GM23338 (cell line): ENCODE measurements at regions not wholly inside any gene's neighbourhood (a gene's known extent, or its start where the extent isn't known, plus 50 kb on each side); places are given as distances from the start of the nearest gene placed in this dataset.

Experiments used
- ATAC-seq: fragments of 200-7000 bp; cut with Tn5 transposase; 3 replicates; pipeline ENCODE4 v1.9.1; 2020
- DNase-seq: peaks from one replicate; pipeline ENCODE4 v3.0.0-alpha.2; 2015; ENCODE audit warnings: low spot score
- H2AFZ ChIP-seq: fragments of 200-600 bp; sonication (generic); 2 replicates; pipeline ENCODE4 v1.8.0; 2016; ENCODE audit warnings: antibody characterized with exemption, mild to moderate bottlenecking, moderate library complexity
- H3F3A ChIP-seq: fragments of 200-600 bp; sonication (generic); replicated peaks from 2 replicates; pipeline ENCODE4 v1.8.0; 2017; ENCODE audit warnings: antibody characterized with exemption, mixed run types, low read depth
- H3K27ac ChIP-seq: fragments of 200-600 bp; sonication (generic); 2 replicates; pipeline ENCODE4 v1.6.1; 2016; ENCODE audit warnings: low read depth
- H3K27me3 ChIP-seq: fragments of 200-600 bp; sonication (generic); 2 replicates; pipeline ENCODE4 v1.8.0; 2016; ENCODE audit warnings: mild to moderate bottlenecking, mixed run types, moderate library complexity; ENCODE audit not compliant: insufficient read depth
- H3K36me3 ChIP-seq: fragments of 200-600 bp; sonication (generic); 2 replicates; pipeline ENCODE4 v1.8.0; 2016; ENCODE audit warnings: mild to moderate bottlenecking; ENCODE audit not compliant: insufficient read depth
- H3K4me1 ChIP-seq: fragments of 200-600 bp; sonication (generic); 2 replicates; pipeline ENCODE4 v1.8.0; 2016; ENCODE audit warnings: mild to moderate bottlenecking, moderate library complexity; ENCODE audit not compliant: insufficient read depth
- H3K4me2 ChIP-seq: fragments of 200-600 bp; sonication (generic); 2 replicates; pipeline ENCODE4 v1.7.1; 2017; ENCODE audit warnings: mixed run types
- H3K4me3 ChIP-seq: fragments of 200-600 bp; sonication (generic); 2 replicates; pipeline ENCODE4 v1.6.1; 2016; ENCODE audit warnings: mixed run types
- H3K79me2 ChIP-seq: fragments of 200-600 bp; sonication (generic); replicated peaks from 2 replicates; pipeline ENCODE4 v1.8.0; 2017; ENCODE audit warnings: mild to moderate bottlenecking; ENCODE audit not compliant: insufficient read depth
- H3K9me2 ChIP-seq: fragments of 200-600 bp; sonication (generic); 2 replicates; pipeline ENCODE4 v1.8.0; 2017; ENCODE audit not compliant: insufficient read depth
- H4K20me1 ChIP-seq: fragments of 200-600 bp; sonication (generic); replicated peaks from 2 replicates; pipeline ENCODE4 v1.8.0; 2017; ENCODE audit warnings: mild to moderate bottlenecking; ENCODE audit not compliant: insufficient read depth
- H3K27ac Mint-ChIP-seq: 2 replicates; pipeline ENCODE4 v1.8.0; 2020; ENCODE audit warnings: inconsistent platforms, mild to moderate bottlenecking, moderate library complexity, mixed read lengths
- H3K27me3 Mint-ChIP-seq: 3 replicates; pipeline ENCODE4 v1.8.0; 2022; ENCODE audit warnings: low read depth, mild to moderate bottlenecking, moderate library complexity, mixed read lengths, inconsistent platforms; ENCODE audit not compliant: insufficient read depth, poor library complexity
- H3K36me3 Mint-ChIP-seq: 3 replicates; pipeline ENCODE4 v1.8.0; 2021; ENCODE audit warnings: low read depth, mild to moderate bottlenecking, inconsistent platforms, moderate library complexity, mixed read lengths
- H3K4me1 Mint-ChIP-seq: 3 replicates; pipeline ENCODE4 v1.8.0; 2020; ENCODE audit warnings: mild to moderate bottlenecking, inconsistent platforms, mixed read lengths
- H3K4me3 Mint-ChIP-seq: 3 replicates; pipeline ENCODE4 v1.8.0; 2021; ENCODE audit warnings: moderate library complexity, mild to moderate bottlenecking, inconsistent platforms, mixed read lengths
- H3K9me3 Mint-ChIP-seq: 3 replicates; pipeline ENCODE4 v1.8.0; 2020; ENCODE audit warnings: moderate library complexity, mild to moderate bottlenecking, inconsistent platforms, mixed read lengths
- CREB1 ChIP-seq: fragments of 250-450 bp; sonication (Bioruptor Pico); IDR thresholded peaks from 2 replicates; pipeline ENCODE4 v1.5.0; 2020; ENCODE audit warnings: low read depth, mild to moderate bottlenecking, moderate library complexity
- CTCF ChIP-seq, 2 experiments: fragments of 200-600 bp in 1 of 2; sonication (generic) in 1 of 2; conservative IDR thresholded peaks; 2 replicates each; pipeline versions ENCODE4 v1.5.1 to v1.6.1; 2016 to 2017; ENCODE audit warnings: antibody characterized with exemption in 2 of 2, low read depth in 2 of 2, mild to moderate bottlenecking in 2 of 2, moderate library complexity in 1 of 2
- ETS1 ChIP-seq: IDR thresholded peaks from 2 replicates; pipeline ENCODE4 v1.6.1; 2016; ENCODE audit warnings: antibody characterized with exemption
- EZH2 ChIP-seq: fragments of 200-600 bp; sonication (generic); IDR thresholded peaks from one replicate; pipeline ENCODE4 v1.8.0; 2017; ENCODE audit warnings: antibody characterized with exemption, mild to moderate bottlenecking, low read depth; ENCODE audit not compliant: unreplicated experiment
- EZH2phosphoT487 ChIP-seq: fragments of 200-600 bp; sonication (generic); IDR thresholded peaks from one replicate; pipeline ENCODE4 v1.8.1; 2018; ENCODE audit warnings: antibody characterized with exemption; ENCODE audit not compliant: unreplicated experiment
- JUNB ChIP-seq: IDR thresholded peaks from one replicate; pipeline ENCODE4 v1.6.1; 2016; ENCODE audit warnings: antibody characterized with exemption; ENCODE audit not compliant: unreplicated experiment
- NANOG ChIP-seq: IDR thresholded peaks from 2 replicates; pipeline ENCODE4 v1.6.1; 2016; ENCODE audit warnings: antibody characterized with exemption, borderline replicate concordance
- POLR2AphosphoS5 ChIP-seq: IDR thresholded peaks from 2 replicates; pipeline ENCODE4 v1.6.1; 2016; ENCODE audit warnings: antibody characterized with exemption, low read depth
- STAT1 ChIP-seq: IDR thresholded peaks from one replicate; pipeline ENCODE4 v1.6.1; 2016; ENCODE audit warnings: antibody characterized with exemption; ENCODE audit not compliant: unreplicated experiment
- ZNF114 ChIP-seq: fragments of 250-450 bp; sonication (Bioruptor Pico); IDR thresholded peaks from 2 replicates; pipeline ENCODE4 v1.5.0; 2020; ENCODE audit warnings: mild to moderate bottlenecking, moderate library complexity
- ZNF331 ChIP-seq: fragments of 250-450 bp; sonication (Bioruptor Pico); IDR thresholded peaks from 2 replicates; pipeline ENCODE4 v1.5.0; 2020; ENCODE audit warnings: low read depth, mild to moderate bottlenecking, moderate library complexity
- TF ChIP-seq, protein P1 (sequence below): IDR thresholded peaks from one replicate; pipeline ENCODE4 v1.6.1; 2018; ENCODE audit warnings: antibody characterized with exemption; ENCODE audit not compliant: unreplicated experiment
- TF ChIP-seq, protein P2 (sequence below): fragments of 250-450 bp; sonication (Bioruptor Pico); IDR thresholded peaks from 2 replicates; pipeline ENCODE4 v1.5.0; 2020; ENCODE audit warnings: mild to moderate bottlenecking, moderate library complexity

DNA sequence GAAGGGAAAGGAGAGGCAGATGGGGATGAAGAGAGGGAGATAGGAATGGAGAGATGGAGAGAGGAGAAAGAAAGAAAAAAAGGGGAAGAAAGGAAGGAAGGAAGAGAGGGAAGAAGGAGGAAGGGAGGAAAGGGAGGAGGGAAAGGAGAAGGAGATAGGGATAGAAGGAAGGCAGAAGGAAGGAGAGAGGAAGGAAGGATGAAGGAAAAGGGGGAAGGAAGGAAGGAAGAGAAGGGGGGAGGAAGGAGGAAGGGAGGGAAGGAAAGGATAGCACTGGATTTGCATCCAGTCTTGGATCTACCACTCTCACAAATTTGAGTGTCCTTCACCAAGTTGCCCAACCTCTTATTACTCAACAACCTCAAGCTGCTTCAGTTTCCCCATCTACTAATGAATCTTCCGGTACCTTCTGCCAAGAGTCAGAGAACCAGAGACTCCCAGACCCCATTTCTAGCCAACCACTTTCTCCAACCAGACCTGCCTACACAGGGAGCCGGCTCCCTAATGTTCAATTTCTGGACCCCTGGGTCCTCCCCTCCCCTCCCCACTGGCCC is 79.7 kb upstream of the FOXP4 start:
- Histone ChIP-seq H3K4me3 (no peak overlapping the region), H3F3A (0 out of 2 replicates have a peak, but pooled peaks cover 7% of the 10 kb centered on the region), H3K27me3 (peaks cover 88% of the 10 kb centered on the region), H3K4me1 (peaks cover 46% of the 10 kb centered on the region), H3K4me2 (no peak overlapping the region), H4K20me1 (no peaks in the 10 kb centered on the region), H2AFZ (no peak overlapping the region), H3K9me2 (no peaks in the 10 kb centered on the region), H3K36me3 (no peaks in the 10 kb centered on the region), H3K27ac (no peak overlapping the region), H3K79me2 (no peaks in the 10 kb centered on the region)
- ATAC-seq, result no peak
- Mint-ChIP-seq H3K4me3 (no peak overlapping the region), H3K27ac (no peak overlapping the region), H3K36me3 (no peaks in the 10 kb centered on the region), H3K27me3 (peaks cover 68% of the 10 kb centered on the region), H3K4me1 (peaks cover 48% of the 10 kb centered on the region), H3K9me3 (no peaks in the 10 kb centered on the region; the same call in 2 of the 3 replicates)
- no peak for TF ChIP-seq POLR2AphosphoS5
- TF ChIP-seq ZNF114 (CRISPR knock-in tag), result no peak
- no peak for TF ChIP-seq STAT1
- TF ChIP-seq CREB1, result no peak
- no peak for TF ChIP-seq JUNB
- TF ChIP-seq ETS1, result no peak
- TF ChIP-seq, protein P1, sequence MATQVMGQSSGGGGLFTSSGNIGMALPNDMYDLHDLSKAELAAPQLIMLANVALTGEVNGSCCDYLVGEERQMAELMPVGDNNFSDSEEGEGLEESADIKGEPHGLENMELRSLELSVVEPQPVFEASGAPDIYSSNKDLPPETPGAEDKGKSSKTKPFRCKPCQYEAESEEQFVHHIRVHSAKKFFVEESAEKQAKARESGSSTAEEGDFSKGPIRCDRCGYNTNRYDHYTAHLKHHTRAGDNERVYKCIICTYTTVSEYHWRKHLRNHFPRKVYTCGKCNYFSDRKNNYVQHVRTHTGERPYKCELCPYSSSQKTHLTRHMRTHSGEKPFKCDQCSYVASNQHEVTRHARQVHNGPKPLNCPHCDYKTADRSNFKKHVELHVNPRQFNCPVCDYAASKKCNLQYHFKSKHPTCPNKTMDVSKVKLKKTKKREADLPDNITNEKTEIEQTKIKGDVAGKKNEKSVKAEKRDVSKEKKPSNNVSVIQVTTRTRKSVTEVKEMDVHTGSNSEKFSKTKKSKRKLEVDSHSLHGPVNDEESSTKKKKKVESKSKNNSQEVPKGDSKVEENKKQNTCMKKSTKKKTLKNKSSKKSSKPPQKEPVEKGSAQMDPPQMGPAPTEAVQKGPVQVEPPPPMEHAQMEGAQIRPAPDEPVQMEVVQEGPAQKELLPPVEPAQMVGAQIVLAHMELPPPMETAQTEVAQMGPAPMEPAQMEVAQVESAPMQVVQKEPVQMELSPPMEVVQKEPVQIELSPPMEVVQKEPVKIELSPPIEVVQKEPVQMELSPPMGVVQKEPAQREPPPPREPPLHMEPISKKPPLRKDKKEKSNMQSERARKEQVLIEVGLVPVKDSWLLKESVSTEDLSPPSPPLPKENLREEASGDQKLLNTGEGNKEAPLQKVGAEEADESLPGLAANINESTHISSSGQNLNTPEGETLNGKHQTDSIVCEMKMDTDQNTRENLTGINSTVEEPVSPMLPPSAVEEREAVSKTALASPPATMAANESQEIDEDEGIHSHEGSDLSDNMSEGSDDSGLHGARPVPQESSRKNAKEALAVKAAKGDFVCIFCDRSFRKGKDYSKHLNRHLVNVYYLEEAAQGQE, result no peak
- TF ChIP-seq NANOG, result no peak
- TF ChIP-seq CTCF (conservative IDR thresholded peaks at IDR 0.05; ENCODE audit: low read depth in 2 of 2), result no peak
- TF ChIP-seq EZH2phosphoT487, result no peak
- TF ChIP-seq EZH2, result no peak
- TF ChIP-seq, protein P2, sequence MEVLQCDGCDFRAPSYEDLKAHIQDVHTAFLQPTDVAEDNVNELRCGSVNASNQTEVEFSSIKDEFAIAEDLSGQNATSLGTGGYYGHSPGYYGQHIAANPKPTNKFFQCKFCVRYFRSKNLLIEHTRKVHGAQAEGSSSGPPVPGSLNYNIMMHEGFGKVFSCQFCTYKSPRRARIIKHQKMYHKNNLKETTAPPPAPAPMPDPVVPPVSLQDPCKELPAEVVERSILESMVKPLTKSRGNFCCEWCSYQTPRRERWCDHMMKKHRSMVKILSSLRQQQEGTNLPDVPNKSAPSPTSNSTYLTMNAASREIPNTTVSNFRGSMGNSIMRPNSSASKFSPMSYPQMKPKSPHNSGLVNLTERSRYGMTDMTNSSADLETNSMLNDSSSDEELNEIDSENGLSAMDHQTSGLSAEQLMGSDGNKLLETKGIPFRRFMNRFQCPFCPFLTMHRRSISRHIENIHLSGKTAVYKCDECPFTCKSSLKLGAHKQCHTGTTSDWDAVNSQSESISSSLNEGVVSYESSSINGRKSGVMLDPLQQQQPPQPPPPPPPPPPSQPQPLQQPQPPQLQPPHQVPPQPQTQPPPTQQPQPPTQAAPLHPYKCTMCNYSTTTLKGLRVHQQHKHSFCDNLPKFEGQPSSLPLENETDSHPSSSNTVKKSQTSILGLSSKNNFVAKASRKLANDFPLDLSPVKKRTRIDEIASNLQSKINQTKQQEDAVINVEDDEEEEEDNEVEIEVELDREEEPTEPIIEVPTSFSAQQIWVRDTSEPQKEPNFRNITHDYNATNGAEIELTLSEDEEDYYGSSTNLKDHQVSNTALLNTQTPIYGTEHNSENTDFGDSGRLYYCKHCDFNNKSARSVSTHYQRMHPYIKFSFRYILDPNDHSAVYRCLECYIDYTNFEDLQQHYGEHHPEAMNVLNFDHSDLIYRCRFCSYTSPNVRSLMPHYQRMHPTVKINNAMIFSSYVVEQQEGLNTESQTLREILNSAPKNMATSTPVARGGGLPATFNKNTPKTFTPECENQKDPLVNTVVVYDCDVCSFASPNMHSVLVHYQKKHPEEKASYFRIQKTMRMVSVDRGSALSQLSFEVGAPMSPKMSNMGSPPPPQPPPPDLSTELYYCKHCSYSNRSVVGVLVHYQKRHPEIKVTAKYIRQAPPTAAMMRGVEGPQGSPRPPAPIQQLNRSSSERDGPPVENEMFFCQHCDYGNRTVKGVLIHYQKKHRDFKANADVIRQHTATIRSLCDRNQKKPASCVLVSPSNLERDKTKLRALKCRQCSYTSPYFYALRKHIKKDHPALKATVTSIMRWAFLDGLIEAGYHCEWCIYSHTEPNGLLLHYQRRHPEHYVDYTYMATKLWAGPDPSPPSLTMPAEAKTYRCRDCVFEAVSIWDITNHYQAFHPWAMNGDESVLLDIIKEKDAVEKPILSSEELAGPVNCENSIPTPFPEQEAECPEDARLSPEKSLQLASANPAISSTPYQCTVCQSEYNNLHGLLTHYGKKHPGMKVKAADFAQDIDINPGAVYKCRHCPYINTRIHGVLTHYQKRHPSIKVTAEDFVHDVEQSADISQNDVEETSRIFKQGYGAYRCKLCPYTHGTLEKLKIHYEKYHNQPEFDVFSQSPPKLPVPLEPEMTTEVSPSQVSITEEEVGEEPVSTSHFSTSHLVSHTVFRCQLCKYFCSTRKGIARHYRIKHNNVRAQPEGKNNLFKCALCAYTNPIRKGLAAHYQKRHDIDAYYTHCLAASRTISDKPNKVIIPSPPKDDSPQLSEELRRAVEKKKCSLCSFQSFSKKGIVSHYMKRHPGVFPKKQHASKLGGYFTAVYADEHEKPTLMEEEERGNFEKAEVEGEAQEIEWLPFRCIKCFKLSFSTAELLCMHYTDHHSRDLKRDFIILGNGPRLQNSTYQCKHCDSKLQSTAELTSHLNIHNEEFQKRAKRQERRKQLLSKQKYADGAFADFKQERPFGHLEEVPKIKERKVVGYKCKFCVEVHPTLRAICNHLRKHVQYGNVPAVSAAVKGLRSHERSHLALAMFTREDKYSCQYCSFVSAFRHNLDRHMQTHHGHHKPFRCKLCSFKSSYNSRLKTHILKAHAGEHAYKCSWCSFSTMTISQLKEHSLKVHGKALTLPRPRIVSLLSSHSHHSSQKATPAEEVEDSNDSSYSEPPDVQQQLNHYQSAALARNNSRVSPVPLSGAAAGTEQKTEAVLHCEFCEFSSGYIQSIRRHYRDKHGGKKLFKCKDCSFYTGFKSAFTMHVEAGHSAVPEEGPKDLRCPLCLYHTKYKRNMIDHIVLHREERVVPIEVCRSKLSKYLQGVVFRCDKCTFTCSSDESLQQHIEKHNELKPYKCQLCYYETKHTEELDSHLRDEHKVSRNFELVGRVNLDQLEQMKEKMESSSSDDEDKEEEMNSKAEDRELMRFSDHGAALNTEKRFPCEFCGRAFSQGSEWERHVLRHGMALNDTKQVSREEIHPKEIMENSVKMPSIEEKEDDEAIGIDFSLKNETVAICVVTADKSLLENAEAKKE (CRISPR knock-in tag), result no peak
- TF ChIP-seq ZNF331 (CRISPR knock-in tag), result no peak
- DNase-seq, result no peak
